ENCODE measurements at regions not wholly inside any gene's neighbourhood (a gene's known extent, or its start where the extent isn't known, plus 50 kb on each side); places are given as distances from the start of the nearest gene placed in this dataset.
A peak's percentile ranks its signal among the peaks of the same experiment; 100 is the strongest.
"Not testable (repeated sequence)": the region's sequence is repeated elsewhere in the genome, so short reads cannot be mapped to it uniquely, and the experiment has no call there.

DNA sequence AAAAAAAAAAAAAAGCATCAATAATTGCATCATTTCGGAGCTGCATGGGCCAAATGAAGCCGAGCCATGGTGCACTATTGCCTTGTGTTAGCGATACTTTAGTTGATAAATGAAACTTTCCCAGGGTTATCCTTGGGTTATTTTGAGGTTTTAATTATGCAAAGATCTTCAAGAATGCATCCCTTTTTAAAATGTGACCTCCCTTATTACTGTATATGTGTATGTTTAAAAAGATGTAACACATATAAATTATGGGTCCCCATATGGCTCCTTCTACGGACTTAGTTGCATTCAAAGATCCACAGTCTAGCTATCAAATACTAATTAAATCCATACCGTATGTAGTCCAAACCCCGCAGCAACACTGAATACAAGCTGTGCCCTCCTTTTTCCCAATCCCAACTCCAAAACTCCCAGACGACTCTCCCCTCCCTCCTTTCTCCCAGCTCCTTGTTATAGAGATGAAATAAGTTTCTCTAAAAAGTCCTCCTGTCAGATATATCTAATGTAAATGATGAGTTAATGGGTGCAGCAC lies 129.3 kb upstream of the MAP1LC3B2 start:
- no peak for DNase-seq (ENCODE audit: low read depth, low spot score)

DNA sequence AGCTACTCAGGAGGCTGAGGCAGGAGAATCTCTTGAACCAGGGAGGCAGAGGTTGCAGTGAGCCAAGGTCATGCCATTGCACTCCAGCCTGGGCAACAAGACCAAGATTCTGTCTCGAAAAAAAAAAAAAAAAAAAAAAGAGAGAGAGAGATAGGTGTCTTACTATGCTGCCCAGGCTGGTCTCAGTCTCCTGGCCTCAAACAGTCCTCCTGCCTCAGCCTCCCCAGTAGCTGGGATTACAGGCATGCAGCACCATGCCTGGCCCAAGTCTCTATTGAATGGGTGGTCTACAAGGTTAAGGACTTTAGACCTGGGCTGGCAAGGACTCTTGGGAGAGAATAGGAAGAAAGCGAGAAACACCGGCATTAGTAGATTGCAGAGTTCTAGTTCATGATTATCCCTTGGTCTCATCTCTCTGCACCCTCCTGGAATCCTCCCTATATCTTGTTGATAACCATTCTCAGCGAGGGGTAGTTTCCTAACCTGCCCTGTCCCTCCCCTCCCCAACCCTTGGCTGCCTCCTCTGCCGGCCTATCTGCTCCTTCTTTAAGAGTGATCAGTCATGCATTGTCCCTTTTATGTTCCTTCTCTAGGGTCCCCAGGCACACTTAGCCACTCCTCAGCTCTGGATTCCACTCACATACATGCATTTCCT lies 128.1 kb upstream of the MAP1LC3B2 start:
- no peak for DNase-seq (ENCODE audit: low read depth, low spot score)

GRCh38 chr12:116431677-116432300 lies 127.4 kb upstream of the MAP1LC3B2 start:
- DNase-seq (ENCODE audit: low read depth, low spot score): no peak

DNA sequence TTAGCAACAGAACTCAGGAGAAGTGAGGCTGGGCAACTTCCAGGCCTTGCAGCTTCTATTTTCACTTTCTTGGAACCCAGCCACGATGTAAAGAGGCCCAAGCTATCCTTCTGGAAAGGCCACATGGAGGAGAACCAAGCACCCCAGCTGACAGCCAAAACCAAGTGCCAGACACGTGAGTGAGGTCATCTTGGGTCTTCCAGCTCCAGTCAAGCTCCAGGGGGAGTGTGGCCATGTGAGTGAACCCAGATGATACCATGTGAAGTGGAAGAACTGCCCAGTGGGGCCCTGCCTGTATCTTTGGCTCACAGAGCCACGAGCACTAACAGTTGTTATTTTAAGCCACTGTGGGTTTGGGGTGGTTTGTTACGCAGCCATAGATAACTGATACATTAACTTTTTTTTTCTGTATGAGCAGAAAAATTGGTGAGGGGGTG lies 126.8 kb upstream of the MAP1LC3B2 start:
- no peak for DNase-seq (ENCODE audit: low read depth, low spot score)

GRCh38 chr12:116433249-116433648 lies 125.9 kb upstream of the MAP1LC3B2 start:
- no peak for DNase-seq (ENCODE audit: low read depth, low spot score)

DNA sequence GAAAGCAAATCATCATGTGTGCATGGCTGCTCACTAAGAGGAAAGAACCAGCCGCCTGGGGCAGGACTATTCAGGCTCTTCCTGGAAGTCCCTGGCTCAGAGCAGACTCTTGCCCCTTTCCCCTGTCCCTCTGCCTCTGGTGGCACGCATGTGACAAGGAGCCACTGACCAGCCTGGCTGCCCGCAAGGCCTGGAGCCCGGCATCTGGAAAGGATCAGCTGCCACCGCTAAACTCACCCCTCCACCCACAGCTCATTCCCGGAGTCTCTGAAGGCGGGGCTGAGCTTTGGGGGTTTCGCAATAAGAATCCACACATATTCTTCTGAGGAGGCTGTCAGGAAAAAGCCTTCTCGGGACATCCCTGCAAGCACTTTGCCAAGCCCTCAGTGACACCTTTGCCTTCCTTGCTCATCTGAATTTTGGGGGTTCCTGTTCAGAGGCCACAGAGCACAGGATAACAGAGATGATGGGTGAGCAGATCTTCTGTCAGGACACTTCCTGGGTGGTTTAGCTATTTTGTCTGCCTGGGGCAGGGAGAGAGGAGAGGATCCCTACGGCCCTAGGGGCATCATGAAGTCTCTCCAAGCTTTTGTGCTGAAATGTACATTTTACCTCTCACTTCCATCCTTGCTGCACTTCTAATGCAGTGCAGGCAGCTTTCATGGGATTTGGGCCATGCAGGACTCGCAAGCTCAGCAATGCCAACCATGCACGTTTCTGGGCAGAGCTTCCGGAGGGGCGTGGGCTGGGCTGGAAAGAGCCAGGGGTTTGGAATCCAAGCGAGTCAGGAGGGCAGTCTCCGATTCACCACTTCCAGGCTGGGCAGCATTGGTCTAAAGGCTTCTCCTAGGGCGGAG lies 124.8 kb upstream of the MAP1LC3B2 start:
- peak; percentile 41 for DNase-seq (ENCODE audit: low read depth, low spot score)

- DNase-seq (ENCODE audit: low read depth, low spot score): no peak
Measured at GRCh38 chr12:116435984-116436383, 123.2 kb upstream of the MAP1LC3B2 start.

GRCh38 chr12:116436561-116437249 lies 122.5 kb upstream of the MAP1LC3B2 start:
- DNase-seq (ENCODE audit: low read depth, low spot score): no peak

GRCh38 chr12:116441292-116441691 lies 117.9 kb upstream of the MAP1LC3B2 start:
- DNase-seq (ENCODE audit: low read depth, low spot score): no peak

GRCh38 chr12:116442304-116442703 lies 116.9 kb upstream of the MAP1LC3B2 start:
- no peak for DNase-seq (ENCODE audit: low read depth, low spot score)

DNA sequence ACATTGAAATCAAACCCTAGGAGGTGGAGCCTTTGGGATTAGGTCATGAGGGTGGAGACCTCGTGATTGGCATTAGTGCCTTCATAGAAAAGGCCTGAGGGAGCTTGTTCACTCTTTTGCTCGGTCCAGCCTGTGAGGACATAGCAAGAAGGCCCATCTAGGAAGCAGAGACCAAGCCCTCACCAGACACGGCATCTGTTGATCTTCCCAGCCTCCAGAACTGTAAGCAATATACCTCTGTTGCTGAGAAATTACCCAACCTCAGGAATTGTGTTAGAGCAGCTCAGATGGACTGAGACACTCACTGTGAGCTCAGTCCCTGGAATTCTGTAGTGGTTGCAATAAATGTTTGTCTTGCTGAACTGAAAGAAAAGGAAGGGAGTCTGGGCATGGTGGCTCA lies 116.2 kb upstream of the MAP1LC3B2 start:
- no peak for DNase-seq (ENCODE audit: low read depth, low spot score)

DNA sequence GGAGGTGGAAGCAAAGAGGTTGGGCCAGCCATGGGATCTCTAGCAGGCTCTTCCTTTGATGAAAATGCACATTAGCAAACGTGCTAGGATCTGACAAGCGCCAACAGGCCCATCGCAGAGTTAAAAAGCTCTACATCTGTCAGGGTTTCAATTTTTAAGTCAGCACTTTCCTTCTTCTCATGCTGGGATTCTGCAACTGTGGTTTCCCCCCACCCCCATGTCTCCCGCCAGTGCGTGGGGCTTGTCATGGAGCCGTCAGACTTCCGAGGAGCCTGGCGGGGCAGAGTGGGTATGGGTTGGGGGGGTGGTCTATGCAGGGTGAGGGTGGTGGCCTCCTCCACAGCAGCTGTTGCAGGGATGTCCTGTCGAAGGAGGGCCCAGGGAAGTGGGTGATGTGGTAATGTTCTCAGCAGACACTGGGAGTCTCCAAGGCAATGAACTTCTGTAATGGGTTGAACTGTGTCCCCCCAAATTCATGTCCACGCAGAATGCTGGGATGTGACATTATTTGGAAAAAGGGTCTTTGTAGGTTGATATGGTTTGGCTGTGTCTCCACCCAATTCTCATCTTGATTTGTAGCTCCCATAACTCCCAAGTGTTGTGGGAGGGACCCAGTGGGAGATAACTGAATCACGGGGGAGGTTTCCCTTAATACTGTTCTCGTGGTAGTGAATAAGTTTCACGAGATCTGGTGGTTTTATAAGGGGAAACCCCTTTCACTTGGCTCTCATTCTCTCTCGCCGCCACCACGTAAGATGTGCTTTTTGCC lies 115.2 kb upstream of the MAP1LC3B2 start:
- no peak for DNase-seq (ENCODE audit: low read depth, low spot score)

DNA sequence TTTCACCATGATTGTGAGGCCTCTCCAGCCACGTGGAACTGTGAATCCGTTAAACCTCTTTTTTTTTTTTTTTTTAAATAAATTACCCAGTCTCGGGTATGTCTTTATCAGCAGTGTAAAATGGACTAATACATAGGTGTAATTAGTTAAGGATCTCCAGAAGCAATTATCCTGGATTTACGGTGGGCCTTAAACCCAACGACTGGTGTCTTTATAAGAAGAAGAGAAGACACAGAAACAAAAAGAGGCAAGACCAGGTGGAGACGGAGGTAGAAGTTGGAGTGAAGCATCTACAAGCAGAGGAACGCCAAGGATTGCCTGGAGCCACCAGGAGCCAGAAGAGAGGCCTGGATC lies 114.6 kb upstream of the MAP1LC3B2 start:
- DNase-seq (ENCODE audit: low read depth, low spot score): no peak

GRCh38 chr12:116448165-116448739 lies 110.9 kb upstream of the MAP1LC3B2 start:
- DNase-seq (ENCODE audit: low read depth, low spot score): no peak

DNA sequence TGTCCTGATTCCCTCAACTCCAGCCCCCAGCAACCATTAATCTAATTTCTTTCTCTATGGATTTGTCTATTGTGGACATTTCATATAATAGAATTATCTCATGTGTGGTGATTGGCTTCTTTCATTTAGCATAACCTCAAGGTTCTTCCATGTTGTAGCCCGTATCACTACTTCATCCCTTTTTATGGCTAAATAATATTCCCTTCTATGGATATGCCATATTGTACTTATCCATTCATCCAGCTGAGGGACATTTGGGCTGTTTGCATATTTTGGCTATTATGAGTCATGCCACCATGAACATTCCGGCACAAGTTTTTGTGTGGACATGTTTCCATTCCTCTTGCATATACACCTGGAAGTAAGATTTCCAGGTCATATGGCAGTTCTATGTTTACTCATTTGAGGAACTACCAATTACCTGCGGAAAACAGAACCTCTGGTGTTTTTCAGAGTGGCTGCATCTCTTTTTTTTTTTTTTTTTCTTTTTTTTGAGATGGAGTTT lies 108.7 kb upstream of the MAP1LC3B2 start:
- no peak for DNase-seq (ENCODE audit: low read depth, low spot score)

- not testable (repeated sequence) for DNase-seq (ENCODE audit: low read depth, low spot score)
Measured at GRCh38 chr12:116452975-116453374, 106.2 kb upstream of the MAP1LC3B2 start.

DNA sequence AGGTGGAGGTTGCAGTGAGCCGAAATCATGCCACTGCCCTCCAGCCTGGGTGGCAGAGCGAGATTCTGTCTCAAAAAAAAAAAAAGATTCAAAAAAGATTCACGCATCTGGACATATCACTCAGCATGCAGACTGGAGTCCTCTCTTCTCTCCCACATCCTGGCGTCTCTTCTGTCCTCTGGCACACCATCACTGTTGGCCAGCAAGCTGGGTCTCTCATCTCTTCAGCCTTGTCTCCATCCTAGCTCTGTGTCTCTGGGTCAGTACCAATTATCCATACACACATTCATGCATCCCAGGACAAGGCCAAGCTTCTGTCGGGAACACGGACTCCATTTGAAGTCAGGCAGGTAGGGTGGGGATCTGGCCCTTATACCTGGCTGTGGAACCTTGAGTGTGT lies 105.5 kb upstream of the MAP1LC3B2 start:
- no peak for DNase-seq (ENCODE audit: low read depth, low spot score)

GRCh38 chr12:116454076-116454475 lies 105.1 kb upstream of the MAP1LC3B2 start:
- no peak for DNase-seq (ENCODE audit: low read depth, low spot score)

- DNase-seq (ENCODE audit: low read depth, low spot score): peak; percentile 6
Measured at GRCh38 chr12:116454950-116455447, 104.2 kb upstream of the MAP1LC3B2 start.

Measured in smooth muscle cell of the brain vasculature (primary cell).